Endodermal cell (in vitro differentiated cells): ENCODE measurements at regions not wholly inside any gene's neighbourhood (a gene's known extent, or its start where the extent isn't known, plus 50 kb on each side); places are given as distances from the start of the nearest gene placed in this dataset.
A peak's percentile ranks its signal among the peaks of the same experiment; 100 is the strongest.

Experiments
- DNase-seq: peaks from one replicate; pipeline ENCODE4 v3.0.0-alpha.2; 2017
- H3K27ac ChIP-seq: 2 replicates; pipeline ENCODE4 v1.5.1; 2013; ENCODE audit warnings: mild to moderate bottlenecking, low read depth, low read length, moderate library complexity
- H3K27me3 ChIP-seq: 2 replicates; pipeline ENCODE4 v1.6.1; 2013; ENCODE audit warnings: mild to moderate bottlenecking, low read length, moderate library complexity; ENCODE audit not compliant: insufficient read depth, control insufficient read depth, poor library complexity, severe bottlenecking
- H3K36me3 ChIP-seq: 2 replicates; pipeline ENCODE4 v1.7.0; 2013; ENCODE audit warnings: mild to moderate bottlenecking, low read length, moderate library complexity; ENCODE audit not compliant: control insufficient read depth, insufficient read depth
- H3K4me1 ChIP-seq: one replicate; pipeline ENCODE4 v1.7.0; 2013; ENCODE audit warnings: low read length; ENCODE audit not compliant: control insufficient read depth, insufficient read depth
- H3K4me3 ChIP-seq: 2 replicates; pipeline ENCODE4 v1.5.1; 2013; ENCODE audit warnings: mild to moderate bottlenecking, low read length, moderate library complexity
- H3K9ac ChIP-seq: 2 replicates; pipeline ENCODE4 v1.6.1; 2013; ENCODE audit warnings: mild to moderate bottlenecking, low read length, moderate library complexity; ENCODE audit not compliant: poor library complexity, severe bottlenecking; ENCODE audit errors: extremely low read depth
- H3K9me3 ChIP-seq: 2 replicates; pipeline ENCODE4 v1.6.1; 2013; ENCODE audit warnings: mild to moderate bottlenecking, low read length, moderate library complexity; ENCODE audit not compliant: control insufficient read depth
- H3K27ac Mint-ChIP-seq: 2 replicates; pipeline ENCODE4 v1.8.0; 2020; ENCODE audit warnings: mixed read lengths
- H3K27me3 Mint-ChIP-seq: 2 replicates; pipeline ENCODE4 v1.8.0; 2021; ENCODE audit warnings: mild to moderate bottlenecking, mixed read lengths; ENCODE audit not compliant: insufficient read depth
- H3K36me3 Mint-ChIP-seq: 2 replicates; pipeline ENCODE4 v1.8.0; 2020; ENCODE audit warnings: low read depth, mixed read lengths
- H3K4me1 Mint-ChIP-seq: 2 replicates; pipeline ENCODE4 v1.8.0; 2020; ENCODE audit warnings: mixed read lengths
- H3K4me3 Mint-ChIP-seq: 2 replicates; pipeline ENCODE4 v1.8.0; 2020; ENCODE audit warnings: mild to moderate bottlenecking, moderate library complexity, mixed read lengths
- H3K9me3 Mint-ChIP-seq: 2 replicates; pipeline ENCODE4 v1.8.0; 2020; ENCODE audit warnings: mild to moderate bottlenecking, mixed read lengths
- WGBS, 2 experiments: methylation state at CpG; one replicate each; pipeline versions ENCODE4 v1.1.5 to v1.1.7; 2013; ENCODE audit warnings: missing lambda C conversion rate in 2 of 2, mixed read lengths in 1 of 2; ENCODE audit not compliant: insufficient coverage in 1 of 2, insufficient read length in 1 of 2; 5-methylcytosine and 5-hydroxymethylcytosine counted together
- TF ChIP-seq, protein P1 (sequence below): fragments of 200-600 bp; sonication (generic); conservative IDR thresholded peaks from 2 replicates; pipeline ENCODE4 v1.5.0; 2021; ENCODE audit warnings: antibody characterized with exemption, mild to moderate bottlenecking

DNA sequence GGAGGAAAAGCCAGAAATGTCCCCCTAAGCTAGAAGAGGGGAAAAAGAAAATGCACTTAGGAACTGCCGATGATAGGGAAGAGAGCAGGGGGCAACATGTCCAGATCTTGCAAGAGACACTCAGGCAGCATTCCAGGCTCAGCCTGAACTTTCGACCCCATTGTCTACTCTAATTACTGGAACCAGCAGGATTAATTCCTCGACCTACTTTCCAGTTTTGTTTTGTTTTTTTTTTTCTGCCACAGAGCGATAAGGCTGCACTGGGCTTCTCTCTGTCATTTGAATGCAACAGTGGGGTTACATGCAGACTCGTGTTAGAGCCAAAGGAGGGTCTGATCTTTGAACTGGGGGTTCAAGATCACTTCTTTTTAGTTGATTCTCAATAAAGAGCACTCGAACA, 68.7 kb upstream of the MED13L start:
- H3K4me1 ChIP-seq: peaks cover 3% of the 10 kb centered on the region
- Mint-ChIP-seq H3K36me3 (peaks cover 6% of the 10 kb centered on the region), H3K9me3 (peaks cover 26% of the 10 kb centered on the region), H3K4me1 (peaks cover 12% of the 10 kb centered on the region), H3K27ac (no peak overlapping the region), H3K27me3 (no peaks in the 10 kb centered on the region), H3K4me3 (no peak overlapping the region)
- H3K27ac ChIP-seq: no peak overlapping the region
- TF ChIP-seq, protein P1, sequence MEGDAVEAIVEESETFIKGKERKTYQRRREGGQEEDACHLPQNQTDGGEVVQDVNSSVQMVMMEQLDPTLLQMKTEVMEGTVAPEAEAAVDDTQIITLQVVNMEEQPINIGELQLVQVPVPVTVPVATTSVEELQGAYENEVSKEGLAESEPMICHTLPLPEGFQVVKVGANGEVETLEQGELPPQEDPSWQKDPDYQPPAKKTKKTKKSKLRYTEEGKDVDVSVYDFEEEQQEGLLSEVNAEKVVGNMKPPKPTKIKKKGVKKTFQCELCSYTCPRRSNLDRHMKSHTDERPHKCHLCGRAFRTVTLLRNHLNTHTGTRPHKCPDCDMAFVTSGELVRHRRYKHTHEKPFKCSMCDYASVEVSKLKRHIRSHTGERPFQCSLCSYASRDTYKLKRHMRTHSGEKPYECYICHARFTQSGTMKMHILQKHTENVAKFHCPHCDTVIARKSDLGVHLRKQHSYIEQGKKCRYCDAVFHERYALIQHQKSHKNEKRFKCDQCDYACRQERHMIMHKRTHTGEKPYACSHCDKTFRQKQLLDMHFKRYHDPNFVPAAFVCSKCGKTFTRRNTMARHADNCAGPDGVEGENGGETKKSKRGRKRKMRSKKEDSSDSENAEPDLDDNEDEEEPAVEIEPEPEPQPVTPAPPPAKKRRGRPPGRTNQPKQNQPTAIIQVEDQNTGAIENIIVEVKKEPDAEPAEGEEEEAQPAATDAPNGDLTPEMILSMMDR: no peak
- peak; percentile 70 for DNase-seq
- H3K9ac ChIP-seq: no peak overlapping the region
- no peaks in the 10 kb centered on the region for H3K36me3 ChIP-seq
- WGBS, 2 experiments: 33 to 51% methylated on average over 5 to 6 of the region's 6 CpGs
- H3K27me3 ChIP-seq: no peaks in the 10 kb centered on the region
- no peak overlapping the region for H3K4me3 ChIP-seq
- peaks cover 21% of the 10 kb centered on the region for H3K9me3 ChIP-seq

DNA sequence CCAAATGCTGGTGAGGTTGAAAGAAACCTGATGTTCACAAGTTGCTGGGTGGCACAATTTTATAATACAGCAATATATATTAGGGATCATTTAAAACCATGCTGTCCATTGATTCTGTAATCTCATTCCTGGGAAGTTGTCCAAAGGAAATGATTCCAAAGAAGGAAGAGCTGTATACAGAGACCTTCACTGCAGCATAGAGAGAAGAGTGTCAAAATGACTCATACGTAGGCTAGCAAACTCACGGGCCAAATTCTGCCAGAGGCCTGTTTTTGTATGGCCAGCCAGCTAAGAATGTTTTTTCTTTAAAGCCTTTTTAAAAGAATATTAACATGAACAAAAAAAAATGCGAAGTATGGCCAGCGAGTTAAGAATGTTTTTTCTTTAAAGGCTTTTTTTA, 69.2 kb upstream of the MED13L start:
- Mint-ChIP-seq H3K27me3 (no peaks in the 10 kb centered on the region), H3K9me3 (peaks cover 26% of the 10 kb centered on the region), H3K4me3 (no peak overlapping the region), H3K36me3 (peaks cover 6% of the 10 kb centered on the region), H3K27ac (no peak overlapping the region), H3K4me1 (peaks cover 12% of the 10 kb centered on the region)
- Histone ChIP-seq H3K27me3 (no peaks in the 10 kb centered on the region), H3K27ac (no peak overlapping the region), H3K4me3 (no peak overlapping the region), H3K9me3 (peaks cover 21% of the 10 kb centered on the region), H3K4me1 (peaks cover 3% of the 10 kb centered on the region), H3K36me3 (no peaks in the 10 kb centered on the region), H3K9ac (no peak overlapping the region)
- no peak for DNase-seq
- TF ChIP-seq, protein P1: no peak
- whole genome bisulfite sequencing, 2 experiments: 85% methylated on average over 2 of the region's 4 CpGs; no CpG with 5 or more reads in 1 of the 2 experiments

DNA sequence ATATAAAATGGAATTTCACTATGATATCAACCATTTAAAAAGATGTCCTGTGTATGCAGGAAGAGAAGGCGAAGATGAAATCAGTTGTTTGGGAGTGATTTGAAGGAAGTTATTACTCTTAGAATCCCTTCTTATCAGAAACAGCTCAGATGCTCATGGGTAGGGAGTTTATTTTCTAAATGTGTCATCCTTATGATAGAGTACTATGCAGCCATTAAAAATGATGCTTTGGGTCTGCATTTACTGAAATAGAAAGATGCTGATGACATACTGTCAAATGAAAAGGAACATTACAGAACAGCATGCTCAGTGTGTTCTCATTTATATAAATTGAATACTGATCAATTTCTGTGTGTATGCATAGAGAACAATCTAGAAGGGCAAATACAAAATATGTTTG, 69.8 kb upstream of the MED13L start:
- H3K27ac ChIP-seq: no peak overlapping the region
- Mint-ChIP-seq H3K4me1 (peaks cover 12% of the 10 kb centered on the region), H3K4me3 (no peak overlapping the region), H3K36me3 (peaks cover 6% of the 10 kb centered on the region), H3K27me3 (no peaks in the 10 kb centered on the region), H3K9me3 (peaks cover 20% of the 10 kb centered on the region), H3K27ac (no peak overlapping the region)
- TF ChIP-seq, protein P1: no peak
- no peaks in the 10 kb centered on the region for H3K27me3 ChIP-seq
- WGBS, 2 experiments: 88% methylated on average over 1 of the region's 1 CpG; no CpG with 5 or more reads in 1 of the 2 experiments
- no peak overlapping the region for H3K9ac ChIP-seq
- DNase-seq: no peak
- H3K4me1 ChIP-seq: peaks cover 3% of the 10 kb centered on the region
- H3K4me3 ChIP-seq: no peak overlapping the region
- H3K9me3 ChIP-seq: peaks cover 16% of the 10 kb centered on the region
- H3K36me3 ChIP-seq: no peaks in the 10 kb centered on the region
